ENCODE measurements at regions not wholly inside any gene's neighbourhood (a gene's known extent, or its start where the extent isn't known, plus 50 kb on each side); places are given as distances from the start of the nearest gene placed in this dataset.

DNA sequence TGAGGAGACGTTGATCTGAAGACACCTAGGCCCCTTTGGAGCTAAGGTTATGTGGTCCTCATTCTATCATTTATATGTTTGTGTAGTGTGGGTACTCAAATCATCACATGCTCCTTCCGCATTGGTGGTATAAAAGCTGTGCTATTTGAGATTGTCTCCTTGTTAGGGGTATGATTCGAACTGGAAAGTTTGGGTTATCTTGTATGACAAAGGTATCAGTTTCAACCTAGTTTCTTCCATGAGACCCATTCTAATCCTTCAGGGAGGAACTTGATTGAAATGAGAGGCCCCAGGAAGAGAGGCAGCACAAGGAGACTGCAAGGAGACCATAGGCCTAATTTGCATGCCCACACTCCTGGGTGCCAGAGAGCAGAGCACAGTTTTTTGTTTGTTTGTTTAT, 104.2 kb upstream of the TIAM2 start:
- Histone ChIP-seq H3K4me3 (replicated peaks; ENCODE audit: low read depth, low read length) (no peak overlapping the region), H3K27me3 (replicated peaks; ENCODE audit: control insufficient read depth, insufficient read depth, low read length) (no peaks in the 10 kb centered on the region)
- TF ChIP-seq, protein P1, sequence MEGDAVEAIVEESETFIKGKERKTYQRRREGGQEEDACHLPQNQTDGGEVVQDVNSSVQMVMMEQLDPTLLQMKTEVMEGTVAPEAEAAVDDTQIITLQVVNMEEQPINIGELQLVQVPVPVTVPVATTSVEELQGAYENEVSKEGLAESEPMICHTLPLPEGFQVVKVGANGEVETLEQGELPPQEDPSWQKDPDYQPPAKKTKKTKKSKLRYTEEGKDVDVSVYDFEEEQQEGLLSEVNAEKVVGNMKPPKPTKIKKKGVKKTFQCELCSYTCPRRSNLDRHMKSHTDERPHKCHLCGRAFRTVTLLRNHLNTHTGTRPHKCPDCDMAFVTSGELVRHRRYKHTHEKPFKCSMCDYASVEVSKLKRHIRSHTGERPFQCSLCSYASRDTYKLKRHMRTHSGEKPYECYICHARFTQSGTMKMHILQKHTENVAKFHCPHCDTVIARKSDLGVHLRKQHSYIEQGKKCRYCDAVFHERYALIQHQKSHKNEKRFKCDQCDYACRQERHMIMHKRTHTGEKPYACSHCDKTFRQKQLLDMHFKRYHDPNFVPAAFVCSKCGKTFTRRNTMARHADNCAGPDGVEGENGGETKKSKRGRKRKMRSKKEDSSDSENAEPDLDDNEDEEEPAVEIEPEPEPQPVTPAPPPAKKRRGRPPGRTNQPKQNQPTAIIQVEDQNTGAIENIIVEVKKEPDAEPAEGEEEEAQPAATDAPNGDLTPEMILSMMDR (IDR thresholded peaks at IDR 0.05; ENCODE audit: insufficient read depth, low read length, poor library complexity, severe bottlenecking): no peak

DNA sequence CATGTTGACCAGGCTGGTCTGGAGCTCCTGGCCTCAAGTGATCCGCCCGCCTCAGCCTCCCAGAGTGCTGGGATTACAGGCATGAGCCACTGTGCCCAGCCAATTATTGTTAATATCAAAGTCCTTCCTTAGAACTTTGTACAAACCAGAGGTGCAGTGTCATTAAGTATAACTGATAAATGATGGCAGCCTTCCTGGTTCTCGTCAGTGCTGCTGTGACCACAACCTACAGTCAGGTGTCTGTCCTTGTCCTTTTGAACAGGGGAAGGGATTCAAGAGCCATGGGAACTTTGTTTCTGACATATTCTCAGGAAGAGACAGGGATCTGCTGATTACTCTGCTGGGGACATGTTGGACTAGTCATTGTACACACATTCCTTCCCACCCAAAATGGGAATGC, 103.2 kb upstream of the TIAM2 start:
- Histone ChIP-seq H3K4me3 (replicated peaks; ENCODE audit: low read depth, low read length) (no peak overlapping the region), H3K27me3 (replicated peaks; ENCODE audit: control insufficient read depth, insufficient read depth, low read length) (no peaks in the 10 kb centered on the region), H3K36me3 (ENCODE audit: control insufficient read depth, insufficient read depth, low read length) (no peaks in the 10 kb centered on the region)
- DNase-seq (ENCODE audit: extremely low read depth, insufficient read length): no peak
- TF ChIP-seq, protein P1 (IDR thresholded peaks at IDR 0.05; ENCODE audit: insufficient read depth, low read length, poor library complexity, severe bottlenecking): no peak

More for the DNA sequence above, 104.2 kb upstream of the TIAM2 start:
- DNase-seq (ENCODE audit: extremely low read depth, insufficient read length): no peak
- H3K36me3 ChIP-seq (ENCODE audit: control insufficient read depth, insufficient read depth, low read length): no peaks in the 10 kb centered on the region; the same call in 1 of the 2 replicates

DNA sequence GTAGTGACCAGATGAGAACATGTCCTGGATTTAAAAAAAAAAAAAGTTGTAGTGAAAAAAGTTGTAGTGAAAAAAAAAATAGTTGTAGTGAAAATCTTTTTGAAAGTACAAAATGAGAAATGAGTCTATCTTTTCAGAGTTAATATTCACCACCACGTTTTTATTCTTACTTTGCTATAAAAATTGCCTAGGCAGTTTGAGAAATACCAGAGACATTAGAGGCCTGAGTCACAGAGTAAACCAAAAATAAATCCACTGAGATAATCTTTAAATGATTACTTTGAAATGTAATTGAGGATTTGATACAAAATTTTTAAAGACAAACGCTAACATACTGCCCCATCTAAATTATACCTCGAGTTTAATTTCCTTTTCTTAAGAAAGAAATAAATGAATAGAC, 101.2 kb upstream of the TIAM2 start:
- H3K4me3 ChIP-seq (replicated peaks; ENCODE audit: low read depth, low read length): no peak overlapping the region
- no peak for DNase-seq (ENCODE audit: extremely low read depth, insufficient read length)
- no peaks in the 10 kb centered on the region for H3K27me3 ChIP-seq (replicated peaks; ENCODE audit: control insufficient read depth, insufficient read depth, low read length)
- H3K36me3 ChIP-seq (ENCODE audit: control insufficient read depth, insufficient read depth, low read length): no peaks in the 10 kb centered on the region
- TF ChIP-seq, protein P1 (IDR thresholded peaks at IDR 0.05; ENCODE audit: insufficient read depth, low read length, poor library complexity, severe bottlenecking): no peak

- H3K36me3 ChIP-seq (ENCODE audit: control insufficient read depth, insufficient read depth, low read length): no peaks in the 10 kb centered on the region
Measured at GRCh38 chr6:154894902-154895301, 100.2 kb upstream of the TIAM2 start.

DNA sequence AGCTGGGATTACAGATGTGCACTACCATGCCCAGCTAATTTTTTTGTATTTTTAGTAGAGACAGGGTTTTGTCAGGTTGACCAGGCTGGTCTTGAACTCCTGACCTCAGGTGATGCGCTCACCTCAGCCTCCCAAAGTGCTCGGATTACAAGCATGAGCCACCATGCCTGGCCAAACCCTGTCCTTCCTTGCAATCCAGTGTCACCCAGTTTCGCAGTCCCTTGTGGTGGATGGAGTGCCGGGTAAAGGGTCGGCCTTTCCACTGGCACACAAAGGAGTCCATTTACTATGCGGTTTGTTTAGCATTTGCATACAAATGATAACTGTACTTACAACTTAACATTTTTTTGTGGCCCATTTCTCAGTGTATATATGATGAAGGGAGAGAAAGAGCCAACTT, 99.3 kb upstream of the TIAM2 start:
- TF ChIP-seq, protein P1 (IDR thresholded peaks at IDR 0.05; ENCODE audit: insufficient read depth, low read length, poor library complexity, severe bottlenecking): no peak
- Histone ChIP-seq H3K4me3 (replicated peaks; ENCODE audit: low read depth, low read length) (no peak overlapping the region), H3K27me3 (replicated peaks; ENCODE audit: control insufficient read depth, insufficient read depth, low read length) (no peaks in the 10 kb centered on the region), H3K36me3 (ENCODE audit: control insufficient read depth, insufficient read depth, low read length) (no peaks in the 10 kb centered on the region)
- no peak for DNase-seq (ENCODE audit: extremely low read depth, insufficient read length)

More at GRCh38 chr6:154894902-154895301, 100.2 kb upstream of the TIAM2 start:
- Histone ChIP-seq H3K27me3 (replicated peaks; ENCODE audit: control insufficient read depth, insufficient read depth, low read length) (no peaks in the 10 kb centered on the region), H3K4me3 (replicated peaks; ENCODE audit: low read depth, low read length) (no peak overlapping the region)
- no peak for DNase-seq (ENCODE audit: extremely low read depth, insufficient read length)
- TF ChIP-seq, protein P1 (IDR thresholded peaks at IDR 0.05; ENCODE audit: insufficient read depth, low read length, poor library complexity, severe bottlenecking): no peak

GRCh38 chr6:154898821-154899220, 96.3 kb upstream of the TIAM2 start:
- DNase-seq (ENCODE audit: extremely low read depth, insufficient read length): no peak
- Histone ChIP-seq H3K27me3 (replicated peaks; ENCODE audit: control insufficient read depth, insufficient read depth, low read length) (no peaks in the 10 kb centered on the region), H3K4me3 (replicated peaks; ENCODE audit: low read depth, low read length) (no peak overlapping the region), H3K36me3 (ENCODE audit: control insufficient read depth, insufficient read depth, low read length) (no peaks in the 10 kb centered on the region; the same call in 1 of the 2 replicates)
- TF ChIP-seq, protein P1 (IDR thresholded peaks at IDR 0.05; ENCODE audit: insufficient read depth, low read length, poor library complexity, severe bottlenecking): no peak
